Endothelial cell of umbilical vein (primary cell): ENCODE measurements at regions not wholly inside any gene's neighbourhood (a gene's known extent, or its start where the extent isn't known, plus 50 kb on each side); places are given as distances from the start of the nearest gene placed in this dataset.

Source experiments
- BruUV-seq: library from RNA; stranded (reverse); fragments of 400-500 nt; replicated peaks from 2 replicates; lab custom pipeline; 2021; lab: Mats Ljungman, UMichigan
- CTCF ChIA-PET: fragments of 300-600, 350-600 bp; sonication (Branson Sonifier 250); formaldehyde crosslinking; loops from one replicate; lab custom pipeline; 2021; ENCODE audit warnings: antibody characterized with exemption, inconsistent platforms; lab: Charles Lee
- POLR2A ChIA-PET: fragments of 300-600, 350-600 bp; sonication (Branson Sonifier 250); formaldehyde crosslinking; loops from one replicate; lab custom pipeline; 2021; ENCODE audit warnings: antibody characterized with exemption, inconsistent platforms; lab: Charles Lee
- DNase-seq: peaks from one replicate; pipeline ENCODE4 v3.0.0-alpha.2; 2011; ENCODE audit warnings: low read depth, low spot score
- FAIRE-seq: peaks from 2 replicates; lab custom pipeline; 2011; peaks lifted over from hg19 to GRCh38; lab: Jason Lieb, UNC
- H2AFZ ChIP-seq: 2 replicates; pipeline ENCODE4 v1.6.0; 2012; ENCODE audit warnings: low read depth, low read length, control low read depth, inconsistent platforms
- H3K27ac ChIP-seq: 2 replicates; pipeline ENCODE4 v1.5.1; 2011; ENCODE audit warnings: low read depth, mild to moderate bottlenecking, control low read depth, low read length, moderate library complexity; ENCODE audit not compliant: insufficient read depth
- H3K27me3 ChIP-seq, 2 experiments: 2 replicates each; pipeline versions ENCODE4 v1.6.0 to v1.6.1; 2011; ENCODE audit warnings: low read length in 2 of 2, mixed read lengths in 1 of 2; ENCODE audit not compliant: control insufficient read depth in 2 of 2, insufficient read depth in 2 of 2
- H3K36me3 ChIP-seq, 2 experiments: 2 replicates in 1 of 2; 3 replicates in 1 of 2; pipeline ENCODE4 v1.5.1; 2011; ENCODE audit warnings: low read length in 2 of 2, mild to moderate bottlenecking in 1 of 2, moderate library complexity in 1 of 2; ENCODE audit not compliant: control insufficient read depth in 2 of 2, insufficient read depth in 2 of 2; ENCODE audit errors: extremely low read depth in 1 of 2
- H3K4me1 ChIP-seq: 3 replicates; pipeline ENCODE4 v1.5.1; 2011; ENCODE audit warnings: mild to moderate bottlenecking, low read length; ENCODE audit not compliant: control insufficient read depth, insufficient read depth; ENCODE audit errors: extremely low read depth
- H3K4me2 ChIP-seq: 2 replicates; pipeline ENCODE4 v1.6.1; 2011; ENCODE audit warnings: low read length, control low read depth, mixed read lengths; ENCODE audit not compliant: insufficient read depth
- H3K4me3 ChIP-seq, 3 experiments: fragments of 200-600 bp in 1 of 3; sonication (generic), shearing (Covaris generic) in 1 of 3; replicated peaks in 1 of 3; 2 replicates each; pipeline ENCODE4 v1.5.1; 2011 to 2016; ENCODE audit warnings: control low read depth in 3 of 3, low read length in 3 of 3, mild to moderate bottlenecking in 2 of 3, inconsistent platforms in 1 of 3, low read depth in 1 of 3, moderate library complexity in 1 of 3; ENCODE audit not compliant: insufficient read depth in 1 of 3
- H3K79me2 ChIP-seq: 2 replicates; pipeline ENCODE4 v1.6.0; 2012; ENCODE audit warnings: low read length, inconsistent platforms; ENCODE audit not compliant: control insufficient read depth, insufficient read depth
- H3K9ac ChIP-seq: replicated peaks from 2 replicates; pipeline ENCODE3; 2011; ENCODE audit warnings: low read length, control low read depth; ENCODE audit not compliant: insufficient read depth; ENCODE audit errors: extremely low read depth
- H3K9me1 ChIP-seq: replicated peaks from 3 replicates; pipeline ENCODE4 v1.6.0; 2011; ENCODE audit warnings: mild to moderate bottlenecking, low read length; ENCODE audit not compliant: control insufficient read depth, insufficient read depth; ENCODE audit errors: extremely low read depth
- H3K9me3 ChIP-seq: replicated peaks from 2 replicates; pipeline ENCODE4 v1.5.1; 2012; ENCODE audit warnings: low read length, inconsistent platforms; ENCODE audit not compliant: control insufficient read depth, insufficient read depth
- H4K20me1 ChIP-seq: replicated peaks from 2 replicates; pipeline ENCODE3; 2011; ENCODE audit warnings: mild to moderate bottlenecking, low read length; ENCODE audit not compliant: control insufficient read depth, insufficient read depth; ENCODE audit errors: extremely low read depth
- EZH2 ChIP-seq: IDR thresholded peaks from 2 replicates; pipeline ENCODE4 v1.6.1; 2012; ENCODE audit warnings: borderline replicate concordance, low read depth, mild to moderate bottlenecking, moderate library complexity, low read length, inconsistent platforms; ENCODE audit not compliant: severe bottlenecking
- FOS ChIP-seq: IDR thresholded peaks from 2 replicates; pipeline ENCODE4 v1.6.1; 2011; ENCODE audit warnings: mild to moderate bottlenecking, low read length, moderate library complexity, borderline replicate concordance; ENCODE audit not compliant: insufficient read depth
- GATA2 ChIP-seq: IDR thresholded peaks from 2 replicates; pipeline ENCODE4 v1.7.0; 2011; ENCODE audit warnings: low read depth, mild to moderate bottlenecking, moderate library complexity, mixed read lengths, low read length; ENCODE audit not compliant: insufficient read length, insufficient read depth
- JUN ChIP-seq: IDR thresholded peaks from 2 replicates; pipeline ENCODE4 v1.6.1; 2011; ENCODE audit warnings: borderline replicate concordance, low read depth; ENCODE audit not compliant: insufficient read length, insufficient read depth
- MYC ChIP-seq: IDR thresholded peaks from one replicate; pipeline ENCODE4 v1.6.1; 2011; ENCODE audit warnings: mild to moderate bottlenecking, low read depth, low read length
- POLR2A ChIP-seq: IDR thresholded peaks from 2 replicates; pipeline ENCODE4 v1.6.1; 2012; ENCODE audit warnings: low read depth, mild to moderate bottlenecking, control low read depth, low read length
- POLR2AphosphoS5 ChIP-seq: IDR thresholded peaks from 2 replicates; pipeline ENCODE4 v1.6.1; 2012; ENCODE audit warnings: low read depth, mild to moderate bottlenecking, control low read depth, low read length, moderate library complexity; ENCODE audit not compliant: insufficient read depth
- dilution Hi-C: fragments of 300-500 bp; cut with MboI; formaldehyde crosslinking; loops from one replicate; pipeline ENCODE4 v1.15.0; 2019; ENCODE audit warnings: low sequenced_read_pairs; ENCODE audit not compliant: extremely low pct_ligation_motif_present
- intact Hi-C: fragments of 100-400 bp; cut with micrococcal nuclease; formaldehyde crosslinking; loops from one replicate; pipeline ENCODE4 v1.10.0; 2022
- TF ChIP-seq, protein P1 (sequence below), 2 donors: IDR thresholded peaks; 1 replicate in 1 of 2; 2 replicates in 1 of 2; pipeline ENCODE4 v1.5.1; 2011; ENCODE audit warnings: low read length in 2 of 2, mild to moderate bottlenecking in 2 of 2, moderate library complexity in 2 of 2, control low read depth in 1 of 2, inconsistent platforms in 1 of 2, low read depth in 1 of 2; ENCODE audit not compliant: insufficient read depth in 1 of 2; ENCODE audit errors: extremely low read depth in 1 of 2
- TF ChIP-seq, protein P2 (sequence below): IDR thresholded peaks from 2 replicates; pipeline ENCODE4 v1.6.1; 2011; ENCODE audit not compliant: insufficient read depth, insufficient read length

DNA sequence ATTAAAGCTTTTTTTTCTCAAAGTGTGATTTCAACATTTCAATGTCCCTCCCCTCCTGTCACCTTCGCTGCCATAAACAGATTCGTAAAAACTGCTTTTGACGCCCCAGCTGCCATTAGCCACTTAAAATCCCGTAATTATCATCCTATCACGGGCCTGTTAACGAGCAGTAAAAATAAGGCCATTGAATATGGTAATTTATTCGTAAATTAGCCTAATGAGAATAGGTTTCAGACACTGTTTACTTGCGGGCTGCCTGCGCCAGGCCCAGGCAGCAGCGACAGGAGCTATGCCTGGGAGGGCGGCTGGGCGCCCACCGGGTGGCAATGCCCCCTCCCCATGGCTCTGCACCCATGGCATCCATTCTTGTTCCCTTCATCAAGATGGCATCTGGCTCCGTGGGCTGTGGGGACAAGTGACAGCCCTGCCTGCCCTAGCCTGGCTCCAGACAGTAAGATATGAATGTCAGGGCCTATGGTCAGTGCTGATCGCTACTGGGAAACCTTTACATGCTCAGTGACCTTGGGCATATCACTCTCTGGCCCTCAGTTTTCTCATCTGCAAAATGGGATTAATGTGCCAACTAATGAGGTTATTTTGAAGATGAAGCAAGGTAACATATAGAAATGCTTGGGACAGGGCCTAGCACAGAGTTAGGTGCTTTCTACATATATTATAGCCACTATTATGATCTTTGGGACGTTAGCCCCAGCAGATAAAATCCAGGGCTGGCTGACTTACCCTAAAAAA, 500.8 kb downstream of the MN1 start:
- no TSS peak for BruUV-seq
- H3K4me2 ChIP-seq: no peak overlapping the region
- H3K9me1 ChIP-seq: no peaks in the 10 kb centered on the region
- intact Hi-C loops: no loop called here
- POLR2A ChIA-PET: no interaction called here
- dilution Hi-C loops: no loop called here
- CTCF ChIA-PET: interaction anchor here (1.1 kb wide), 1 partner anchor 9 kb away, joined by 3 read pairs; no protein-coding TSS in a partner anchor
- H2AFZ ChIP-seq: no peak overlapping the region
- H3K9ac ChIP-seq: no peak overlapping the region
- no peaks in the 10 kb centered on the region for H3K9me3 ChIP-seq
- no peaks in the 10 kb centered on the region for H3K36me3 ChIP-seq
- H3K27ac ChIP-seq: no peak overlapping the region
- no peak for FAIRE-seq
- TF ChIP-seq, protein P1, sequence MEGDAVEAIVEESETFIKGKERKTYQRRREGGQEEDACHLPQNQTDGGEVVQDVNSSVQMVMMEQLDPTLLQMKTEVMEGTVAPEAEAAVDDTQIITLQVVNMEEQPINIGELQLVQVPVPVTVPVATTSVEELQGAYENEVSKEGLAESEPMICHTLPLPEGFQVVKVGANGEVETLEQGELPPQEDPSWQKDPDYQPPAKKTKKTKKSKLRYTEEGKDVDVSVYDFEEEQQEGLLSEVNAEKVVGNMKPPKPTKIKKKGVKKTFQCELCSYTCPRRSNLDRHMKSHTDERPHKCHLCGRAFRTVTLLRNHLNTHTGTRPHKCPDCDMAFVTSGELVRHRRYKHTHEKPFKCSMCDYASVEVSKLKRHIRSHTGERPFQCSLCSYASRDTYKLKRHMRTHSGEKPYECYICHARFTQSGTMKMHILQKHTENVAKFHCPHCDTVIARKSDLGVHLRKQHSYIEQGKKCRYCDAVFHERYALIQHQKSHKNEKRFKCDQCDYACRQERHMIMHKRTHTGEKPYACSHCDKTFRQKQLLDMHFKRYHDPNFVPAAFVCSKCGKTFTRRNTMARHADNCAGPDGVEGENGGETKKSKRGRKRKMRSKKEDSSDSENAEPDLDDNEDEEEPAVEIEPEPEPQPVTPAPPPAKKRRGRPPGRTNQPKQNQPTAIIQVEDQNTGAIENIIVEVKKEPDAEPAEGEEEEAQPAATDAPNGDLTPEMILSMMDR (IDR thresholded peaks at IDR 0.05; ENCODE audit: extremely low read depth in 1 of 2, insufficient read depth in 1 of 2, low read depth in 1 of 2, low read length in 2 of 2): no peak
- TF ChIP-seq GATA2: no peak
- no peak for TF ChIP-seq EZH2
- no peak for TF ChIP-seq JUN
- no peak for TF ChIP-seq POLR2A
- no peak for TF ChIP-seq FOS
- TF ChIP-seq POLR2AphosphoS5: no peak
- TF ChIP-seq, protein P2, sequence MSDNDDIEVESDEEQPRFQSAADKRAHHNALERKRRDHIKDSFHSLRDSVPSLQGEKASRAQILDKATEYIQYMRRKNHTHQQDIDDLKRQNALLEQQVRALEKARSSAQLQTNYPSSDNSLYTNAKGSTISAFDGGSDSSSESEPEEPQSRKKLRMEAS: no peak
- TF ChIP-seq MYC: no peak
- no peak for DNase-seq
- H3K4me3 ChIP-seq: no peak overlapping the region
- H3K4me1 ChIP-seq: peaks cover 27% of the 10 kb centered on the region
- no peaks in the 10 kb centered on the region for H4K20me1 ChIP-seq
- no peaks in the 10 kb centered on the region for H3K27me3 ChIP-seq
- no peaks in the 10 kb centered on the region for H3K79me2 ChIP-seq
